HG02588 (cell line): ENCODE measurements at regions not wholly inside any gene's neighbourhood (a gene's known extent, or its start where the extent isn't known, plus 50 kb on each side); places are given as distances from the start of the nearest gene placed in this dataset.
"Not testable (repeated sequence)": the region's sequence is repeated elsewhere in the genome, so short reads cannot be mapped to it uniquely, and the experiment has no call there.

ENCODE experiments used
- ATAC-seq: cut with Tn5 transposase; IDR thresholded peaks from one replicate; pipeline ENCODE4 v1.9.1; 2021; ENCODE audit warnings: mild to moderate bottlenecking, moderate library complexity; ENCODE audit not compliant: unreplicated experiment

DNA sequence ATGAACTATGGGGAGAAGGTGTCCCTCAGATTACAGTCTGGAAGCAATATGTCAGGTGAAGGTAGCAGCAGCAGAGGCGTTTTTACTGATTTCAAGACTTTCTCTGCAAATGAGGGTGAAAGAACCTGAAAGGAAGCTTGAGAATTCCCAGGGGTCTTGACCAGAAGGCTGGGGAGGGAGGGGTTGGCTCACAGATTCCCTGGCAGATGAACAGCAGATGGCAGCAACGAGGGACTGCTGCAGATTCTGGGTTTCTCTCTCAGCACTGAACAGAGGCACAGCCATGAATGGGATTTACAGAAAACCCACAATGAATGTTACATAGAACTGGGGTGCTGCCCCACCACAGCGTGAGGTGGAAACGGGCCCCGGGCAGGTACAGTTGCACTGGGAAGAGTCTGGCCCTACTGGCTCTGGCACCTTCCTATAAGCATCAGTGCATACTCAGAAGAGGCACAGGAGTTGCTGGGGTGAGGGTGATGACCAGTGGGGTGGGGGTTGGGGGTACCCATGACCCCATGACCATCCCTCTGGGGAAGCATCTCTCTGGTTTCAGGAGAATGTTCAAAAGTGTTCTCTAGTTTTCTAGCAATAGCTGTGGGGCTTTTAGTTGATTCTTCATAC lies 317.8 kb downstream of the SH2D4B start:
- ATAC-seq, result no peak

DNA sequence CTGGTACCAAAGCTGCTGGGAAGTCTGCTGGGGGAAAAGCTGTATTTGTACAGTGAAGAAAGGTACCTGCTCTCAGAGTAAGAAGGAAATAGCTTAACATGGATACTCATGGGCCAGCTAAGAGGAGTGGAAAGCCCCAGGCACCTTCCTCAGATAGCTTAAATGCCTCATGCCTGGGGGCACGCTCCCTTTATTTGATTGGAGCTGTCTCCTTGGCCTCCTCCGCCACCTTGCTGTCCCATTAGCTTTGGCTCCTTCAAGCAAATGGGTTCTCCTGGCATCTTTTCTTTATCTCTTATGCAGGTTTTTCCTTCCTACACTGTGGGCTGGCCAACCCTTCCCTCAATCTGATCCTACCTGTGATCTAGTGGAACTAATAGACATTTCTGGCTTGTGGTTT lies 318.5 kb downstream of the SH2D4B start:
- no peak for ATAC-seq

DNA sequence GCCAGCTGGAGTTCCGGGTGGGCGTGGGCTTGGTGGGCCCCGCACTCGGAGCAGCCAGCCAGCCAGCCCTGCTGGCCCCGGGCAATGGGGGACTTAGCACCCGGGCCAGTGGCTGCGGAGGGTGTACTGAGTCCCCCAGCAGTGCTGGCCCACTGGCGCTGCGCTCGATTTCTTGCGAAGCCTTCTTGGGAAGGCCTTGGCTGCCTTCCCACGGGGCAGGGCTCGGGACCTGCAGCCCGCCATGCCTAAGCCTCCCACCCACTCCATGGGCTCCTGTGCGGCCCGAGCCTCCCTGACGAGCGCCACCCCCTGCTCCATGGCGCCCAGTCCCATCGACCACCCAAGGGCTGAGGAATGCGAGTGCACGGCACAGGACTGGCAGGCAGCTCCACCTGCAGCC lies 321.6 kb downstream of the SH2D4B start:
- ATAC-seq, result not testable (repeated sequence)

DNA sequence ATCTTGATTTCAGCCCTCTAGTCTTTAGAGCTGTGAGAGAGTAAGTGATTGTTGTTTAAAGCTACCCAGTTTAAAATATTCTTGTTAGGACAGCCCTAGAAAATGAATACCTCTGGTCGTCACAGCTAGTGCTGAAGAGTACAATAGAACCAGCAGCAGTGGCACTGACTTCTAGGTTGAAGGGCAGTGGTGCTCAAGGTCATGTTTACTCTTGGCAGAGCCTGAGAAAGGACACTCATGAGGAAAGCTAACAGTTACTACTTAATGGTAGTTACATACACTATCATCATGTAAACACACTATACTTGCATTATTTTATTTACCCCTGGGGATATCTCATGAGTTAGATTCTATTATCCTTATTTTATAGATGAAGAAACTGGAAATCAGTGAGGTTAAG lies 323.0 kb downstream of the SH2D4B start:
- no peak for ATAC-seq

DNA sequence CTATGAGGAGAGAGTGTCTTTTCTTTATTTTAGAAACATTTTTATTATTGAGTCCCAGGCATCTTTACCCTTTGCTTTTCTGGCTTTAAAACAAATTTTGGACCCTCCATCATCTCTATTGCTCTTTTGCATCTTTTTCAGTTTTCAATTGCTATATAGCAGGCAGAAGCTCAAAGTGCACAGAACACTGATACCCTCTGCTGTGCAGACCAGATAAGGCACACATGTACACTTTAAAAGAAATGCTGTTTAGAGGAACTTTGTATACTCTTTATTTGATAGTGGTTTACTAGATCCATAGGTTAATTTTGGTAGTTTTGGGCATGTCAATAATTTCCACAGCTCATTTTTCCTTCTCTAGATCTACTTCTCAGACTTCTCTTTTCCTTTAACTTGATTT lies 324.2 kb downstream of the SH2D4B start:
- no peak for ATAC-seq

DNA sequence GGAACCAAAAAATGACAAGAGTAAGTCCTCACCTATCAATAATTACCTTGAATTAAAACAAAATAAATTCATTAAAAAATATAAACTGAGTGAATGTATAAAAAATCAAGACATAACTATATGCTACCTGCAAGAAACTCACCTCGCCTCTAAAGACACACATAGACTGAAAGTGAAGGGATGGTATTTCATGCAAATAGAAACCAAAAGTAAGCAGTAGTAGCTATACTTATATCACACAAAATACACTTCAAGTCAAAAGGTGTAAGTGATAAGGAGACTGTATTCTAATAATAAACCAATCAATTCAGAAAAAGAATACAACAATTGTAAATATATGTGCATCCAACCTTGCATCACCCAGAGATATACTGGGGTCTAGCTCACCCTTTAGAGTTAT lies 332.6 kb downstream of the SH2D4B start:
- ATAC-seq, result peak; percentile 87

DNA sequence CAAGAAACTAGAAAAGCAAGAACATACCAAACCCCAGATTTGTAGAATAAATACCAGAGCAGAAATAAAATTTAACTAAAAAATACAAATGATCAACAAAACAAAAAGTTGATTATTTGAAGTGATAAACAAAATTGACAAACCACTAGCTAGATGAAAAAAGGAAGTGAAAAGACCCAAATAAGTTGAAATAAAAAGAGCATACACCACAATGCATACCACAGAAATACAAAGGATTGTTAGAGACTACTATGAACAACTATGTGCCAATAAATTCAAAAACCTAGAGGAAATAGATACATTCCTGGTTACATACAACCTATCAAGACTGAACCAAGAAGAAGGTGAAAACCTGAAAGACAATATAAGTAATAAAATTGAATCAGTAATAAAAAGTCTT lies 333.4 kb downstream of the SH2D4B start:
- ATAC-seq, result no peak

DNA sequence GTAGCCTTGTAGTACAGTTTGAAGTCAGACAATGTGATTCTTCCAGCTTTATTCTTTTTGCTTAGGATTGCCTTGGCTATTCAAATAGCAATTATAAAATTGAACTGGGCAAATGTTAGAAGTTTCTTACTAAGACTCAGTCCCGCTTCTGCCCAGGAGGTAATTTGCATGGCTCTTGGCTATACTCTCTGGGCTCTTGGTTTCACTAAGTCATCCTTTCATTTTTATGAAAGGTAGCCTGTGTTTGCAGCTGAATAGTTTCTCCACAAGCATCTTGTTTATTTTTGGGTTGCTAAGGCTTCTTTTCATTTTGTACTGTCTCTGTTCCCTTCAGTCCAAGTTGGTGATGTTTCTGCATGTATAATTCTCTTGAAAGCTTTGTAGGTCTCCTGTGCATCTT lies 340.6 kb downstream of the SH2D4B start:
- peak; percentile 62 for ATAC-seq

DNA sequence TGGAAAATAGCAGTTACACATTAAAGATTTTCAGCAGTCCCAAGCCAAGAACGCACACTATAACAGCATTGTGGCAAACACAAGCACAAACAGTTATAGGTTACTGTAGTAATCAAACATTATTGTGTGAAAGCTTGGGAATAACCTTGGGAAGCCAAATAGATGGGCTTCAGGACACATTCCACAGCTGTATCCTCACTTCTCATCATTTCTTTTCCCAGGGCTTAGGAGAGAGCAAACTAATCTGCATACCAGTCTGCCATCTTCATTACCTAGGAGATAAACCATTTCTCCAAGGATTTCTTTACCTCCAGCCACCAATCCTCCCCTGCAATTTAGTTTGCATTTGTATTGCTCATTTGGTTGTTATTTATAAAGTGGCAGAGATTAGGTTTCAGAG lies 352.4 kb downstream of the SH2D4B start:
- ATAC-seq, result no peak

DNA sequence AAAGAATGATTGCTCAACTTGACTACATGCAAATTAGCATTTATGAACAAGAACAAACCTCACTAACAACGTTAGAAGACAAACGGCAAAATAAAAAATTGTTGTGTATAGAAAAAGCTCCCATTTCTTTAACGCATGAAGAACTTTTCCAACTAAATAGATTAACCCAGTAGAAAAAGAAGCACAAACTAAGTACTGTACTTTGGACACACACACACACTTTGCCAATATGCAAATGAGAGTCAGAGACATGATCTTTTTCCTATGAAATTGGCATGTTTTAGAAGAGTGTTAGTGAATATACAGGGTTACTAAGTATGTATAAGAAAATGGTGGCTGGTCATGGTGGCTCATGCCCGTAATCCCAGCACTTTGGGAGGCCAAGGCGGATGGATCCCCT lies 355.6 kb downstream of the SH2D4B start:
- no peak for ATAC-seq

DNA sequence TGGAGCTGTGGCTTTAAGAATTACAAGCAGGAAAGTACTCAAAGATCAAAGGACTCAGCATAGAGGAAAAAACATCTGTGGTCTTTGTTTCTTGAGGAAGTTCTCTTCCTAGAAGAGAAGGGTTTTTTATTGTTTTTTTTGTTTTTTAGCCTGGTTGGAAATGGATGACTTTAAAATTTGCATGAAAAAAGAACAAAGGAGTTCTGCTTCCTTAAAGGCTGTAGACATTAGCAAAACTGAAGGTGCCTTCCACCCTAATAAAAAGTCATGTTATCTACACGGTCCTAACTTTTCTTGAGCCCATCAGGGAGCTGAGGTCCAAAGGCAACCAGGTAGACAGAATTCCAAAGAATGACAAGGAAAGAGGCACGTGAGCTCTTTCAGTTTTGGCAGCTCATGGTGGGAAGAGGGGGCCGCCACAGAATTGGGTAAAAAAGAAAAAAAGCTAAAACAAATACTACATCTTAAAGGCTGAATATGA lies 356.6 kb downstream of the SH2D4B start:
- ATAC-seq, result no peak

DNA sequence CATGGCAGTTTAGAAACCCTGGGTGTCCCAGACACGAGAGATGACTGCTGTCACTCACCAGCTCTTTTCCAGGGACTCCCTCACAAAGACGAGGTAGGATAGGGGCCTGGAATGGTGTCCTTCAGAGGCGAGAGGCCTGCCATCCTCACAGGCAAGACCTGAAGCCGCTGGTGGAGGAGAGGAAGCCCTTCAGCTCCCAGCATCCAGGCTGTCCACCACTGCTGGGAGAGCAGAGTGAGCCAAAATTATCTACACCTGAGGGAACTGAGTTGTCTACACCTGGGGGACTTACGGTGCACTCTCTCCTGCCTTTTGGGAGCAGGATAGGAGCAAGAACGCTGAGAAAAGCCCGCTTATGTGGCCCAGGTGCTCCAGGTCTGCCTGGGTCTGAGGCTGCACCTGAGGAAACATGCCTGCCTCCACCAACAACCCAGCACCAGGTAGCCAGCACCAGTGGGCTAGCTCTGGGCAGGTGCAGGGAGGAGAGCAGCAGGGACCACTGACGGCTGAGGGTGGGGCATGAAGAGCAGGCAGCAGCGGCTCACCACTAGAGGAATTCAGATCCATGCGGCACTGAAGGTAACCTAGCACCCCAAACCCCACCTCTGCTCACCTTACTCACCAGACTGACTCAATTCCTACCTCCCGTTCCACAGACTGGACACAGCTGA lies 357.2 kb downstream of the SH2D4B start:
- no peak for ATAC-seq

DNA sequence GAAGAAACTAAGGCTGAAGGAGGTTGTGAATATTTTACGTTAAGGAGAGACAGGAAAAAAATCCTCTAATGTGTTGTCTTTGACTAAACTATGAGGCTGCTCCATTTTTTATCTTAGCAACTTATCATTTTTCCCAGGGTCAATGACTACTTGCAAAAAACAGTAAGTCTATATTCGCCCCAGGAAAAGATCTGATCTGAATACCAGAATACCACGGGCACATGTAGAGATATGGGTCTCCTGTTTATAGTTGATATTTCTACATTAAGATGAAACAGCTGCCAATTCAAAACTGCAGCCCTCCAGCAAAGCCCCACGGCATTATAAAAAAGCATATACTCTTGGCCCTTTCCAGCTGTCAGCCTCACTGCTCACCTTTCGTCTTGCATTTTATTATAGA lies 358.4 kb downstream of the SH2D4B start:
- ATAC-seq, result no peak

DNA sequence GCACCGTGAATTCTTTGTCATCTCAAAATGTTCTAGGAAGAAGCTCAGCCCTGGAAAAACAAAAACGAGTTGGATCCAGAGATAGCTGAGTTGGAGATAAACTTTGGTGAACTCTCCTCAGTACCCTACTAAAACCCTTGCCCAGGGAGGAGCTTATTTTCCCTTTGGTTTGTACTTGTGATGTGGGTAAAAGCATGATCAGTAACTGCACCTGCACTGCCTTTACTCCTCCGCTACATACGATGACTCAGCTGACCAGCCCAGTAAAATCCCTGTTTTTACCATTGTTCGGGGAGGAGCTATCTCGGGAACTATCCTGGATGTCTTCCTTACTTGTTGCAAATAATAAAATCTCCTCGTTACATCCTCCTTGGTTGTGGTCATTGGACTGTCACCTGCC lies 359.3 kb downstream of the SH2D4B start:
- ATAC-seq, result no peak

DNA sequence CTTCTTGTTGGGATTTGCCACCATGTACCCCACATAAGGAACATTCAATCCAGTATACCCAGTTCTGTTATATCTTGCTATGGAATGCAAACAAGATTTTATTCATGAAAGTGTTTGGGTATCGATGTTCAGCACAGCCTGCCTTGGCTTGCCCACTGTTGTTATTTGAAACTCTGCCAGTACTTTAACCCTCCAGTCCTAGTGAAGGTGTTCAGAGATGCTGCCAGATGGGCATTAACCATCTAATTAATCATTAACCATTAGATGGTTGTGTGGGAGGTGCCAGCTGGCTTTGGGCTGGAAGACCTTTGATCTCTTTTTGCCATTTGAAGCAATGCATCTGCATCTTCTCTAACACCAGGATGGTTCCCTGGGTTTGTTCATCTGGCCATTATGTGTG lies 363.0 kb downstream of the SH2D4B start:
- peak; percentile 57 for ATAC-seq

DNA sequence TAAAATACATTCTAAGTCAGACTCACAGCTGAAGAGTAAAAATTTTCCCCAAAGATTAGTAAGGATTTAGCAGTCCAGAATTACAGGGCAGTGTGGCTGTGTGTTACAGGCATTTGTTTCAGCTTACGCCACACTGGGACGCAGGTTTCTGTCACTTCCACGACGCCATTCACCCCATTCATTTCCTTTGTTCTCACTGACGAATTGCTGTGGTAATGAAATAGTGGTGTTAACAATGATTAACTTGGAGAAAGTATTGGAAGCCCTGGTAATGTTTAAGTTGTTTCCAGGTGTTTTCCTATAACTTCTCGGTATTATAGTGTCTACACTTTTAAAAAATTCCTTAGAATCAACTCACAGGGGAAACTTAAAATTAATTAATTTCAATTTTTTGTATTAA lies 370.9 kb downstream of the SH2D4B start:
- no peak for ATAC-seq

DNA sequence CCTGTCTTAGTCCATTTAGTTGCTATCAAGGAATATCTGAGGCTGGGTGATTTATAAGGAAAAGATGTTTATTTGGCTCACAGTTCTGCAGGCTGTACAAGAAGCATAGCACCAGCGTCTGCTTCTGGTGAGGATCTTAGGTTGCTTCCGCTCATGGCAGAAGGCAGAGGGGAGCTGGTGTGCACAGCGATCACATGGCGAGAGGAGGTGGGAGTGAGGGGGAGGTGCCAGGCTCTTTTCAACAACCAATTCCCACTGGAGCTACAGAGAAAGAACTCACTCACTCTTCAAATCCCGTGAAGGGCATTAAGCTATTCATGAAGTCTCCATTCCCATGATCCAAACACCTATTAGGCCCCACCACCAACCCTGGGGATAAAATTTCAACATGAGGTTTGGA lies 371.6 kb downstream of the SH2D4B start:
- no peak for ATAC-seq

DNA sequence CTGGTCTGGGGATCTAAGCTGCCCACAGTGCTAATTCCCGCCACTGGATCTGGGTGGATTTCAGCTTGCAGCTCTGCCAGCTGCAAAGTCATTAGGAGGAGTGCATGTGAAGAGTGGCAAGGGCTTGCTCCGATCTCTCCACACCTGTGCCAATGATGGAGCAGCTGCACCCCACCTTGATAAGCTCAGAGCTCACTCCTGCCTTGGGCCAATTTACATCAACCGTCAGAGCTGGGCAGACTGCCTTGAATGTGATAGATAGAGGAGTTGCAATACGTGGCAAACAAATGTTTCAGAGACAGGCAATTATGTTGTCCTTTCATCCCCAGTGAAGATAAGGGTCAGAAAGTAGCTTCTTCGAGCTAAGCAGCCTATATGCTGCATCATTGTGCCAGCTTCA lies 379.9 kb downstream of the SH2D4B start:
- no peak for ATAC-seq

DNA sequence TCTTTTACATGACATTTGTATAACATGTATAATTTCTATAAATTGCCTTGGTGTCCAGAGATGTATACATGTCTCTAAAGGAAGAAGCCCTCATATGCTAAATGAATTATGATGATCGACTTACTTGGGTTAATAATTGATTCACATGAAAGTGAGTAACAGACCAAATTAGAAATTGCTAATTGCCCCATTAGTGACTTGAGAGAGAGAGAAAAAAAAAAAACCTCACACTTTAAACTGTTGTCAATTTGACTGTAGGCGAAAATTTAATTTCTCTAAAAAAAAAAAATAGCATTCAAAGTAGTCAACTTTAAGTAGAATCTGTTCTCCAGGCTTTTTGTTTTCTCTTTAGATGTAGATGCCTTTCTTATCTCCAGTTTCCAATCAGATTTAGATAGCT lies 383.3 kb downstream of the SH2D4B start:
- ATAC-seq, result no peak

DNA sequence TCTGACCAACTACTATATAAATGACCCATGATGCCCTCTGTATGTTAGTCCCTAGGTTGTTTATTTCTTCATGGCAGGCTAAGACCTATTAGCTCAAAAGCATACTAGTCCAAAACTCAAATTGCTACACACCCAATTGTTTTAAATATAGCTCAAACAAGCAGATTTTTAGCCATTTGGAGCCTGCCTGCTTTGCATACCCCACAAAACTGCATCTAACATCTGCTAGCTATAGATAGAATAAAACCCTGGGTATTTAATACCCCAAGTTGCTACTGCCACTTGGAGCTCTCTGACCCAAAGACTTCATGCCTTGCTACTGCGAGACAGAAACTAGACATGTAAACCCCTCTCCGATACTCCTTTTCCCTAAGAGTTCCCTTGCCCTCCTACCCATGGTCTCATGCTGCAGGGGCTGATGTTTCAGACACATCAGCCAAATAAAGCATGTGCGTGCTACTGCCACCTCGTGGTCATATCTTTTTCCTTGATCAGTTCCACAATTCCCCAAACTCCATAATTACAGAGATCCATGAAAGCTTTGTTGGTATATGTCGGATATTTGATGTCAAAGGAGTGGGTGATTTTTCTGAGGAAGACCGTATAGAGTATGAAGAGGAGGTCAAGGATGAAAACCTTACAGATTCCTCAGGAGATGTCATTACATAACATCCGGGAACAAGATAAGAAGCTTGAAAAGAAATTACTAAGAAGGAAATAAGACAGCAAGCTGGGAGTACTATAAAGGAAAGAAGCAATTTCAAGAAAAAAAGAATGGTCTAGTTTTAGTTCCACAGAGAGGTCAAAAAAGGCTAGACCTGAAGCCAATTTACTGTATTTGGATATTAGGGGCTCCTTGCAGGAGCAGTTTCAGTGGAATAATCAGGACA lies 386.6 kb downstream of the SH2D4B start:
- peak; percentile 70 for ATAC-seq

DNA sequence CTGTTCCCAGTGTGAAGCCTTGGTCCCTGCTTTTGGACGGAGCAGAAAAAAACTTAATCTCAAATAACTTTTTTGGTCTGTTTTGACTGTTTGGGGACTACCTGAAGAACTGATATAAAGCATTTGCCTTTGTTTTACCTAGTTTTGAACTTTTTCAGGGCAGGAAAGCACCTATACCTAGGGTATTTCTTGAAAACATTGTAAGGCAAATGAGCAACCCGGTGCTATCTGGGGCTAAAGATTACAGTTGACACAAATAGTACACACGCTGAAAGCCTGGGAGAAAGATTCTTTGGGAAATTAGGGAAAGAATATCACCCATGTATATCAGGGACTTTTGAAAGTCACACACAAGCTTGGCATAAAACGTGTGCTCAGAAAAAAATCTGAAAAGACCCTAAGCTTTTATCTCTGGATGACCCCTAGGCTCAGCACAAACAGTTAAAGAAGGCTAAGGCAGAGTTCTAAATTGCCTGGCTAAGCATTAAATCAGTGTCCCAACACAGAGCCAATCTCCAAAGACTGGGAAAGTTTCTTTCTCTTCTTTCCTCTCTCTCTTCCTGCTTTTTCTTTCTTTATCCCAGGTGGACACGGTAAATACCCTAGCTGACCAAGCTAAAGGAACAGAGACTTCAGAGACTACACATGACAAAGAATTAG lies 389.8 kb downstream of the SH2D4B start:
- no peak for ATAC-seq
